GM21447 (cell line): ENCODE measurements at regions not wholly inside any gene's neighbourhood (a gene's known extent, or its start where the extent isn't known, plus 50 kb on each side); places are given as distances from the start of the nearest gene placed in this dataset.

ENCODE experiments used
- ATAC-seq: cut with Tn5 transposase; IDR thresholded peaks from one replicate; pipeline ENCODE4 v1.9.1; 2021; ENCODE audit not compliant: unreplicated experiment

DNA sequence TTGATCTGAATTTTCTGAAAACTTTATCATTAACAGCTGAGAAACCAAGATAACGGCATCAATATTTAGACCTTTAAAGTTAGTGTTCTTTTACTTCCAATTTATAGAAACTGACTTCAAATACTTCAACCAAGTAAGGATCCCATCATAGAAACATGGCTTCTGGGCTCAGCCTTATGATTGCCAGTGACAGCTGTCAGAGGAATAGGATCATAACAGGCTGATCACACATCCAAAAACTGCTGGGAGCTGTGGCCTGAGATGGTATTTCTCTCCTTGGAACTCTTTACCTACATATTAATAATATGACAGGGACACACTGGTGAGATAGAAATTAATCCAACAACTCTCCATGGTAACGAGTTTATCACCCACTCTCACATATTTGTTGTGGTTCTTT is 448.3 kb upstream of the NMUR2 start:
- no peak for ATAC-seq

DNA sequence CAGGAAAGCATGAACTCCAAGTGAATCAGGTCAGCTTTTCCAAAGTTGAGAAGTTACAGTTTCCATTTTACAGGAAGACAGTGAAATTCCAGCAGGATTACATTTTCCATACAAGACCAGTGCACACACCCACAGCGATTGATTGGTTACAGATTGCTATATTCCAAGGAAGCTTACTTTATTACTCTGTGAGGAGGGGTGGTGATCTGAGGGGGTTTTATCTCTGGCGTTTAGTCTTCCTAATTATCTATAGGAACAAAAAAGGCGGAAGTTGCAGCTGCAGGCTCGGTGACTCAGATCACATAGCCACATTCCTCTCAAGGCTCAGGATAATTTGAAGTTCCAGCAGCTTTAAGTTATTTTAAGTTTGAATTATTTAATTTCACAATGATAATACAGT is 450.4 kb upstream of the NMUR2 start:
- no peak for ATAC-seq

DNA sequence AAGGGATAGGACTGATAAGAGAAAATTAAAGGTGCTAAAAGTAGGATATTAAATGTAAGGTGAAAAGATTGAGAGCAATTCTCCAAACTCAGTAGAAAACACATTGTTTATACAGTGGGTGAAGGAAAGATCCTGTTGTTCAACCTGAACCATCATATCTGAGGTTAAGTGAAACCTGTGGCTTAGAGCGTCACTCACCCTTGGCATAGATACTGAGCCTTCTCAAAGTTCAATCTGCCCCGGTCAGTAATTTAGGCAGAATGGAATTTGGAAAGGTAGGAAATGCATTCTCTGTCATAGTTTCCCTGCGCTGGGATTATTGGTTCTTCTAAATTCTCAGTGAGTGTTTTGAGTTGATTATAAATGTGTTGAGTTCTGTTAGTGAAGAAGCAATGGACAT is 456.2 kb upstream of the NMUR2 start:
- ATAC-seq = no peak

DNA sequence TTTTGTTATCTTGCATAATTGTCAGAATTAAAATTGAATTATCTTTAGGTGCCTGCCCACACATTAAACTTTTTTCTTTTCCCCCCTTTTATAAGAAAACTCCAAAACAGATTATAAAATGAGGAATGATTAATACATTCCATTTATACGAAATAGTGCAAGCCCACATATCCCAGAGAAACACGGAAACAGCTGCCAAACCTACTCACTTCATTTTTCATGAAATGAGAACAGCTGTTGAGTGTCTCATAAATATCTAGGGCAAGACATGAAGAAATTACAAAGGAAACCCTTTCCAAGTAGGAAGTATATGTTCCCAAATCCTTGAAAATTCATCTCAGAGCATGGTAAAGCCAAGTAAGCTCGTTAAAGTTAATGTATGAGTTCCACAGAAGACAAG is 459.4 kb upstream of the NMUR2 start:
- ATAC-seq = no peak

DNA sequence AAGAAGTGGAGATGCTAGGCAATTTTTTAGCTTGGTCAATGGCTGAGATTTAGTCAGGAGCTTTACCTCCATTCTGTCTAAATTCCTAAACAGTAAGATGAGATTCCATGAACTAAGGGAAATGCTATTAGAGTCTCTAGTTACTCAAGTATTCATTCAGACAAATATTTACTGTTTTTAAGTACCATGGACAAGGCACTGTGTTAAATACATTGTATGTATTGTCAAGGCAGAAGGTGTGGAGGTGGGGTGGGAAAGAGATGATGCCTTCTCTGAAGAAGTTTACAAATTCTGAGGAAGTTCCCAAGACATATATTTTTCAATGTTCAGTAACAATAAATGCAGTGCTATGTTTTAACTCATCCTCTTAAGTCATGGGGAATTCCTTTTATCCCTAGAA is 459.9 kb upstream of the NMUR2 start:
- no peak for ATAC-seq

DNA sequence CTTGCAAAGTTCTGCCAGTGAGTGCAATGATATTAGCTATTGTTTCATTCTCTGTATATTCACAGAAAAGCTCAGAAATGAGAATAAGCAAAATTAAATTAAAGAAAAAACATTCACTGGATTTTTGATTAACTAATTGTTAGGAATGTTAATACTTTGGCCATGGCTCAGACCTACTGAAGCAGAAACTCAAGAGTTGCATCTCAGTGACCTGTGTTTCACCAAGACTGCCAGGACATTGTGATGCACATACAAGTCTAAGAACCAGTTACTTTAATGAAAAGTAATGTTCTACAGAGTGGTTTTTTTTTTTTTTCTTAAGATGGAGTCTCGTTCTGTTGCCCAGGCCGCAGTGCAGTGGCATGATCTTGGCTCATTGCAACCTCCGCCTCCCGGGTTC is 464.9 kb upstream of the NMUR2 start:
- no peak for ATAC-seq

DNA sequence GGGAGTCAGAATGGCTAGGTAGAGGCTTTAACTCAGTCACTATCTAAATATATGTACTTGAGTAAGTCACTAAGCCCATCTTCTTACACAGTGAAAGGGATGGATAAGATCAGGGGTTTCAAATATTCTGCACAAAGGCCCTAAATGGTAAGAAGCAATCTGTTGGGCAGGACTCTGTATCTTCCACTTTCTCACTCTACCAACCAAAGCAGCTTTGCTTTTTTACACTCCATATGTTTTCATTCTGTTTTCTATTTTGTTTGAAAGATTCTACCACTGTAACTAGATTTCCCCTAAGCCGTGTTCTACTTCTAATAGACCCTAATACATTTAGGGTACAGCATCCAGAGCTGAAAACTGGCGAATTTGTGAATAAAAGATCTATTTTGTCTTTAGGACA is 477.5 kb upstream of the NMUR2 start:
- no peak for ATAC-seq

DNA sequence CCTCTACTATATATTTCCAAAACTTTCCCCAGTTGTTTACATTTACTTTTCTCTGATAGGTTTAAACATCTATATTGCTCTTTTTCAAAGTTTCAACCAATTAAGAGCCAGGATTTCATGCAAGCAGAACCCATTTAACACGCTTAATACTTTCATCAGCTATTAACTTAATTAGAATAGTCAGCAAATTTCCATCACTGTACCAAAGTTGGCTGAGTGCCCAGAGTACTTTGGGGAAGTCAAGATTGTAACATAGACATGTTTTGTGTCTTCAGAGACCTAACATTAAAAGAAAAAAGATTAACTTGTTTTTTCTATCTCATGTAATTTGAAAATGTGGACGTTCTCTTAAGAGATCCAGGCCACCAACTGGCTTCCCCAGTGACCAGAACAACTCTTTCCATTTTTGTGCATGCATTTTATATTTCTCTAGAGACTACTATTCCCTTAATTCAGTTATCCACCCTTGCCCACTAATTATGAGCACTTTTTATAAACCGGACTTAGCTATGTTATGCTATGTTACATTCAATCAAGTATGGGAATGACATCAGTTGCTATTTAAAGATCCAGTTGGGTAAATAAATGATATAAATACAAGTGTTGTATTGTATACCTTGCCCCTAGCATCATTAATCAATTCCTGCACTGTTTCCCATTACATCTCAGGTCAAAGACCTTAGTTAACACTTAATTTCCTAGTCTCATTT is 478.1 kb upstream of the NMUR2 start:
- no peak for ATAC-seq

DNA sequence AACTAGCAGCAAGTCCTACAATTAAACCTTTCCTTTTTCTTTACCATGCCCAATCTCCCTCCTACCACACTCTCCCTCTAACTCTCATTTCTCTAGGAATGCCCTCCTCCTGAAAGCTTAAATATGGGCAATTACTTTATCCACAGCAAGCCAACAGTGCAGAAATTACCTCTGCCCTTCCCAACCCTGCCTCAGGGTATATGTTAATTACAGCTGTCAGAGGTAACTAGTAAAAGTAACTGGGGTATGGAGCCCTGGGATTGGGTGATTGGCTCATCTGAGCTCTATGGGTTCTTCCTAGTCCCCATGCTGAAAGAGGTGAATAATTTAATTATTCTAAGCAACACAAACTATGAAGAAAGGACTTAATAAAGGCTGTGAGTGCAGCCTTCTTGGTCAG is 478.9 kb upstream of the NMUR2 start:
- no peak for ATAC-seq

DNA sequence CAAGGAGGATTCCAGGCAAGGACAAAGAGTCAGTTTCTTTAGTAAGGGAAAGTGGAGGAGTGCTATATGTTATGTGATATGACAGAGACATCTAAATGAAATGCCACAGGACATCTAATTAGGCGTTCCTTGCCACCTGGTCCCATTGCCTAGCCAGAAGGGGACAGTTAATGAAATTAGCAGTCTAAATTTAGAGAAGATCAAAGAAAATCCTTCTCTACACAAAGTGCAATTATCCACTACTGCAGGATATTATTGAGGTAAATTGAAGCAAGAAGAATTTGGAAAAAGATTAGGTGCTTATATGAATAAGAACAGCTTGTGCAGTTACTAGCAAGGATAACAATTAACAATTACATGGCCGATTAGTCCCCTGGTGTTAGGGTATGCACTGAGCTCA is 495.3 kb upstream of the NMUR2 start:
- no peak for ATAC-seq

DNA sequence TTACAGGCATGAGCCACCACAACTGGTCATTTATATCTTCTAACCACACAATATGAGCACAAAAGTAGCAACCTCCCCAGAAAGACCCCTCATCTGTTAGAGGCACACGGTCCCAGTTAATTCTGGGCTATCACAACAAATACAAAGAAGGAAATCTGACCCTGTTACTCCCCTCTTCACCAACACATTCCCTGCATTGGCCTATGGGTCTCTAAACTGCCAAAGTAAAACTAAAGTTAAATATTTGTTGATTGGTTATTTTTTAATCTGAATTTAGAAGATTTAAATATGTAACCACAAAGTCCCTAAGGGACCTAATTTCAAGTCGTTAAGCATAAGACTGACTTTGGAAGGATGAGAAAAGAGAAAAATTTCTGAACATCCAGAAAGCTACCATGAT is 496.7 kb upstream of the NMUR2 start:
- ATAC-seq = no peak

DNA sequence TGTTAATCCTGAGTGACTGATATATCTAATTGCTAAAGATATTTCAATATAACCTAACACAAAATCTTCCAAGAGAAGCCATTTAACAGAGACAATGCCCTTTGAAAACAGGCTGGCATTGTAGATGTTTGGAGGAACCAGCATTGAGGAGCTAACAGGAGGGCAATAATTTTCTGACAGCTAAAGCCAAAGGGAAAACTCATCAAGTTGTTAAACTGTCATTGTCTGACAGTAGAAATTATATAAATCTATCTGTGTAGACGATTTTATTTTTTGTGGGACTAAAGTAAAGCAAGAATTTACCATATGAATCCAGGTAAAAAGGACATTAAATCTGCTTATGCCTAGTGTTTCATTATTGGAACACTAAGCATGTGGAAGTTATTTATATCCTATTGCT is 500.2 kb upstream of the NMUR2 start:
- no peak for ATAC-seq

DNA sequence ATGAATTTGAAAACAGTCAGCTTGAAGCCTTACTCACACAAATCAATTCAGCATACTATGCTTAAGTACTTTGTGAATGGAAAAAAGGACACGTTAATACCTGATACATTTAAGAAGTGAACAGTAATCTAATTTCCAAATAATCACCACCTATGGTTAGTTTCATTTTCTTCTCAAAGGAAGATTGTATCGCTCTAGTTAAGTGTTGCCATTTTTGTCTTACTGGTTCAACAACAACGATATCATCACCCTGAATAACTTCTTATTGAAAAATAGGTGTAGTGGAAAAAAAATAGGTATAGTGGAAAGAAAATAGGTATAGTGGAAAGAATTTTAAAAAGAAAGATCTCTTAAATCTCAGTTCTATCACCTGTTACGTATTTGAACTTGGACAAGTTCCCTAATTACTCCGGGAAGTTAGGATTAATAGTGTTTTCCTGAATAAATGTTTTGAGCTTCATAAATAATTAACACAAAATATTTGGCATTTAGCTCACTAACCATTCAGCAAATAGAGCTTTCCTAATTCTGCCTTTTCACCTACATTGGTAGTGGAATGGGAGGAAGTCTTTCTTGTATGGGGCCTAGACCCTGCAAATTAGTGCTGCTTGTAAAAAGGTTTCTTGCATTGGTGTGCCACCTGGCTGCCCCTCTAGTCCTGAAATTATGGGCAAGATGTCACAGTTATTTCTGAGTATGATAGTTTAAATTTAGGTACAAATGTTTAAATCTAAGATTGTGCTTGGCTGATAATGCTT is 502.6 kb upstream of the NMUR2 start:
- no peak for ATAC-seq

DNA sequence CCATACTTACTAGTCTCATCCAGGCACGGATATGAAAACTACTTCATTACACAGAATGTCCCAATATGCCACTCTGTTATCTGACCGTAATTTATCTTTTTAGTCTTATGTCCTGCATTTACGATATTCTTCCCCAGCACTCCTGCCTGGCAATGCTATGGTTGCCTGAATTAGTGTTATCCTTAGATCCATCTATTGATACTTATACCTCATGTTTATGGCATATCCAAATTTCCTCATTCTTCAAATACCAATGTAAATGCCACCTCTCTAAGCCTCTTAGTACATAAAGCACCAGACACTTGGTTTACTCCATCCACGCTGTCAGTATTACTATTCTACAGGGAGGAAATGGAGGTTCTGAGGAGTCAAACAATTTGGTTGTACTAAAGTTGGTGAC is 507.8 kb upstream of the NMUR2 start:
- ATAC-seq = no peak

DNA sequence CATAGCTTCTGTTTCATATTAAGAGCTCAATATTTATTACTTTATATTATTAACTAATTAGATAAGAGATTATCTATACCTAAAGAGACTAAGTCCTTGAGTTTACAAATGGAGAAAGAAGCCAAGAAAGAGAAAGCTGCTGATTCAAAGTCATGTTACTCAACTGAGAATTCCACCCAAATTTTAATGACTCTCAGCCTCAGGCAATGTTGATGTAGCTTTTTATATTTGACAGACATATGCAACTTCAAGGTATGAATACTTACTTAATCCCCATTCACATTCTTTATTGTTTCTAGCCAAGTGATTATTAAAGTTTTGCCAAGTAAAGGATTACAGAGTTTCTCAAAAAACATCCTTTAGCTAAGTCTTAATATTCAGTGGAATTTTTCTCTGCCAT is 527.5 kb upstream of the NMUR2 start:
- ATAC-seq = no peak

DNA sequence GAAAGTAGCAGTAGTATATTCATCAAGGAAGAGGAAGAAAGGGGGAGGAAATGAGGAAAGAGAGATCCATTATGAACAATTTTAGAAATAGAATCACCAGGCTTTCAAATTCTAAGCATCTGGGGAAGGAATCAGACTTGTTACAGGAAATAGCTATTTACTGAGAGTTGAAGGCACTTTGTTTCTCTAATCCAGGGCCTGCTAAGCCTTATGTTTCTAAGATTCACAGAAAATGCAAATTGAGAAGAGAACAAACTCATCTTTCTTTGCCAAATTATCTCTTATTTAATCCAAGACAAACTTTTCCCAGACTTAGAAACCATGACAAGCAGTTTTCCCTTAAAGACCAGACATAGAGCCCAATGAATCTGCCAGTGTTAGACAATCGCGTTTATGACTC is 528.0 kb upstream of the NMUR2 start:
- no peak for ATAC-seq

DNA sequence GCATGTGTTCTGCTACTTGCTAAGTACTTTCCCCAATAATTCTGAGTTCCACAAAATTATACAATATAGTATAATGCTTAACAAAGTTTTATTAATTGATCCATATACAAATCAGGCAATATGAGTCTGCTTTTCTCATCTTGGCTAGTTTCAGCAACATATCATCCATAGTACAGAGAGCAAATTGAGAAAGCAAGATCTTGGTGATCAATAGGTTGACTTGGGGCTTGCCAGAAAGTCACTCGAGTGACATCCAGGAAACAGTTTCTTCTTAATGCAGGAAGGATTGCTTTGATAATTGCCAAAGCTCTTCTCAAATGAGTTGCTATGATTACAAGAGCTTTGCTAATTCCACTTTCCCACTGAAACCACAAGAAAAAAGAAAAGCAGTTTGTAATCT is 533.6 kb upstream of the NMUR2 start:
- ATAC-seq = no peak

DNA sequence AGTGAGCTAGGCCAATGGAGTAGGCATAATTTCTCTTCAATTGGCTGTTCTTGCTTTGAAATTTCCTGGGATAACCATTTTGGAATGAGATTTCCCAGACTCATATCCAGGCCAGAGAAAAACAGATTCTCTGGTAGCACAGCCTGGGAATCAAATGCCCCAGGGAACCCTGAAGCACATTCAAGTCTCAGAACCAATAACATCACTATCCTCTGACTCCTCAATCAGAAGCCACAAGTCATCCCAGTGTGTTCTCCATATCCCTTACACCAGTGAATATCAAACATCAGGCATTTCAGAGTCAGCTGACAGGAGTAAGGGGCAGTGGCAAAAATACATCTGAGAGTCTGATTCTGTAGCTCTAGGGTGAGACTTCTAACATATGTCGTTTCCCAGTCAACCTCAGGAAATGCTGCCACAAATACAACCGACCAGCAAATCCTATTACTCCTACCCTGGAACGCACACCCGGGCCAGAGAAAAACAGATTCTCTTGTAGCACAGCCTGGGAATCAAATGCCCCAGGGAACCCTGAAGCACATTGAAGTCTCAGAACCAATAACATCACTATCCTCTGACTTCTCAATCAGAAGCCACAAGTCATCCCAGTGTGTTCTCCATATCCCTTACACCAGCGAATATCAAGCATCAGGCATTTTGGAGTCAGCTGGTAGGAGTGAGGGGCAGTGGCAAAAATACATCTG is 537.7 kb upstream of the NMUR2 start:
- ATAC-seq = no peak

DNA sequence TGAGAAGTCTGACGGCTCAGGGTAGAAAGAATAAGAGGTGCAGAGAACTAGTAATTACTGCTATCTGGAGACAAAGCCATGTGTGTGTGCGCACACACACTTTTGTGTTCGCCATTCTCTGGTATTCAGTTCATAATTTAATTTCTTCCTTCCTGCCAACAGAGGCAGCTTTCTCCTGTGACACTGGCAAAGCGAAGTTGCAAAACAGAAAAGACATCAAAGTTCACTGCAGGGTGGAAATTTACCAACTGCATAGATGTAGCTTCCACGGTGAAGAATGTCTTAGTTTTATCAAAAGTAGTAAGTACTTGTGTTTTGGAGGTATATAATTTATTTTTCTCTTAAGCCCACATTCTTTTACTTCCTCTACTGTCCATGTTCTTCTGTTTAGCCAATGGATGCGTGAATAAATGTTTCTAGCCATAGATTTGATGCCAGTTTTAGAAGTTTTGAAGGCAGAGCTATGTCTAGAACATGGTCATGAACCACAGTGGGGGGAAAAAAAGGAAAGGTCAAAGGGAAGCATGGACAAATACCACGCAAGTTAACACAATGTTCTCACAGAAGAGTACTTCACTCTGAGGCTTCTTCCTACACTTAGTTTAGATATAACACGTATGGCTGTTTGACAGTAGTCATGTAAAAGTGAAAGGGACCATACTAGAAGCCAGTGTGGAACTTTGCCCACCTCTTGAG is 536.5 kb upstream of the GRIA1 start:
- ATAC-seq = no peak

DNA sequence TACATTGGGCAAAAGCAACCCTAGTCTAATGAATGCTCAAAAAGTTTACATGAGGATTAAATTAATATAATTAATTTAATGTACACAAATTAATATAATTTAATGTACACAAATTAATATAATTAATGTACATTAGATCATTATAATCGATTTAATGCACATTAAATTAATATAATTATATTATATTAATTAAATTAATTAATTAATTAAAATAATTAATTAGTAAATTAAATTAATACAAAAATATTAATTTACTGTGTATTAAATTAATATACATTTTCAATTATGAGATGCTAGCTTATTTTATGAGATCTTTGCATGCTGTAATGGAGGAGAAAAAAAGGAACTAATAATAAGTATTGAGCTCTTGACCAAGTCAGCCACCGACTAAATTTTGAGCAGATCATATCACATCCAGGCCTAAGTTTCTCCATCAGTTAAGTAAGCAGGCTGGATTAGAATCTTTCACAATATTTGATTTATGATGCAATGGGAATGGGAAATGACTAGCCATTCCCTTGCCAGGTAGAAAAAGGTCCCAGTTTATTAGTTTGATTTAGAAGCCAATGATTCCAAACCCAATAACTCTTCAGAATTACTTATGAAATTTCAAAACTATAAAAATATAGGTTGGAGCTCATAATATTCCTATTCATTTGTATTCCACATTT is 533.4 kb upstream of the GRIA1 start:
- no peak for ATAC-seq
